ENCODE measurements at regions not wholly inside any gene's neighbourhood (a gene's known extent, or its start where the extent isn't known, plus 50 kb on each side); places are given as distances from the start of the nearest gene placed in this dataset.

- POLR2A ChIA-PET (ENCODE audit: partially characterized antibody) = no interaction called here
- Histone ChIP-seq H4K91ac (replicated peaks; ENCODE audit: insufficient read length, low read length) (no peak overlapping the region), H3K4me2 (ENCODE audit: insufficient read depth in 1 of 2, low read depth in 2 of 2, low read length in 2 of 2) (no peak overlapping the region), H4K5ac (ENCODE audit: insufficient read length, low read depth, low read length) (no peak overlapping the region), H2BK5ac (ENCODE audit: low read depth, low read length) (no peak overlapping the region), H3K36me3 (ENCODE audit: control insufficient read depth in 2 of 4, insufficient read depth in 4 of 4, low read length in 3 of 4) (no peaks in the 10 kb centered on the region), H3K79me1 (ENCODE audit: low read depth, low read length) (no peaks in the 10 kb centered on the region), H2BK12ac (ENCODE audit: low read depth, low read length) (no peak overlapping the region), H2BK120ac (replicated peaks; ENCODE audit: low read depth, low read length) (no peak overlapping the region), H3K4me3 (ENCODE audit: extremely low read depth in 1 of 4, insufficient read depth in 2 of 4, low read depth in 3 of 4, low read length in 4 of 4) (no peak overlapping the region), H3K79me2 (ENCODE audit: control insufficient read depth in 1 of 2, insufficient read depth in 2 of 2, low read length in 2 of 2) (no peaks in the 10 kb centered on the region), H3K14ac (ENCODE audit: insufficient read length) (no peak overlapping the region), H3K9me3 (ENCODE audit: insufficient read depth in 2 of 2, low read depth in 1 of 2, low read length in 1 of 2) (peaks cover 67 to 90% of the 10 kb centered on the region in 2 experiments), H3K27ac (ENCODE audit: low read depth, low read length) (no peak overlapping the region), H2AK5ac (ENCODE audit: low read depth, low read length) (no peak overlapping the region), H3K23ac (ENCODE audit: insufficient read length) (no peak overlapping the region), H4K8ac (ENCODE audit: extremely low read depth, insufficient read depth, low read length) (no peak overlapping the region), H3K4me1 (replicated peaks in 1 of 4; ENCODE audit: control insufficient read depth in 3 of 4, insufficient read depth in 4 of 4, low read length in 3 of 4) (no peaks in the 10 kb centered on the region), H2AFZ (ENCODE audit: low read length) (no peak overlapping the region), H3K23me2 (ENCODE audit: low read depth, low read length) (no peaks in the 10 kb centered on the region), H3K4ac (replicated peaks; ENCODE audit: insufficient read length, low read depth, low read length) (no peak overlapping the region), H3K56ac (replicated peaks; ENCODE audit: insufficient read length, low read depth, low read length) (no peak overlapping the region), H2BK15ac (ENCODE audit: low read length) (no peak overlapping the region), H3K18ac (ENCODE audit: extremely low read depth, low read length) (no peak overlapping the region), H3K27me3 (replicated peaks in 1 of 4; ENCODE audit: control insufficient read depth in 3 of 4, extremely low read depth in 1 of 4, insufficient read depth in 3 of 4, low read length in 3 of 4) (no peaks in the 10 kb centered on the region), H4K20me1 (replicated peaks in 1 of 2; ENCODE audit: control insufficient read depth in 1 of 2, insufficient read depth in 2 of 2, low read length in 2 of 2) (no peaks in the 10 kb centered on the region), H3K9ac (replicated peaks in 1 of 4; ENCODE audit: extremely low read depth in 1 of 4, low read depth in 3 of 4, low read length in 3 of 4) (no peak overlapping the region), H2BK20ac (ENCODE audit: low read length) (no peak overlapping the region)
- FAIRE-seq (no peak), DNase-seq (ENCODE audit: low read depth in 1 of 2, low spot score in 2 of 2) (no peak)
- CTCF ChIA-PET (ENCODE audit: partially characterized antibody) = interaction anchor here (0.6 kb wide), 1 partner anchor 34 kb away, joined by 4 read pairs; no protein-coding TSS in a partner anchor
- 78% methylated on average over 12 of the region's 14 CpGs; no CpG with 5 or more reads in 1 of the 2 experiments for WGBS, 2 experiments (ENCODE audit: extremely low coverage in 1 of 2, insufficient coverage in 1 of 2, insufficient read length in 1 of 2, insufficient replicate concordance in 2 of 2, low coverage in 1 of 2, low lambda C conversion rate in 2 of 2, missing lambda C conversion rate in 1 of 2)
- TF ChIP-seq SUZ12 (IDR thresholded peaks at IDR 0.05; ENCODE audit: low read length) (no peak), KDM5A (IDR thresholded peaks at IDR 0.05; ENCODE audit: low read length) (no peak), EZH2 (IDR thresholded peaks at IDR 0.05; ENCODE audit: low read depth, low read length, severe bottlenecking) (no peak), RFX5 (IDR thresholded peaks at IDR 0.05; ENCODE audit: borderline replicate concordance, low read depth, low read length) (no peak), EGR1 (IDR thresholded peaks at IDR 0.05; ENCODE audit: borderline replicate concordance, low read depth, low read length) (no peak), EP300 (IDR thresholded peaks at IDR 0.05; ENCODE audit: borderline replicate concordance in 1 of 2, low read depth in 2 of 2, low read length in 2 of 2) (no peak), POLR2AphosphoS5 (IDR thresholded peaks at IDR 0.05; ENCODE audit: low read depth, low read length) (no peak), BACH1 (IDR thresholded peaks at IDR 0.05; ENCODE audit: low read length) (no peak), SIRT6 (IDR thresholded peaks at IDR 0.05; ENCODE audit: low read length) (no peak), NRF1 (IDR thresholded peaks at IDR 0.05; ENCODE audit: low read depth, low read length) (no peak), GTF2F1 (IDR thresholded peaks at IDR 0.05; ENCODE audit: borderline replicate concordance, low read depth, low read length) (no peak), JUN (IDR thresholded peaks at IDR 0.05; ENCODE audit: low read depth, low read length) (no peak), POLR2A (IDR thresholded peaks at IDR 0.05; ENCODE audit: control extremely low read depth in 1 of 2, low read depth in 2 of 2, low read length in 2 of 2) (no peak)
- TF ChIP-seq, protein P1, sequence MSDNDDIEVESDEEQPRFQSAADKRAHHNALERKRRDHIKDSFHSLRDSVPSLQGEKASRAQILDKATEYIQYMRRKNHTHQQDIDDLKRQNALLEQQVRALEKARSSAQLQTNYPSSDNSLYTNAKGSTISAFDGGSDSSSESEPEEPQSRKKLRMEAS (IDR thresholded peaks at IDR 0.05) = no peak
- TF ChIP-seq, protein P2, sequence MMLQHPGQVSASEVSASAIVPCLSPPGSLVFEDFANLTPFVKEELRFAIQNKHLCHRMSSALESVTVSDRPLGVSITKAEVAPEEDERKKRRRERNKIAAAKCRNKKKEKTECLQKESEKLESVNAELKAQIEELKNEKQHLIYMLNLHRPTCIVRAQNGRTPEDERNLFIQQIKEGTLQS (IDR thresholded peaks at IDR 0.05; ENCODE audit: insufficient read depth, low read depth, low read length) = no peak
Measured at GRCh38 chr14:105847400-105847799, 321.0 kb downstream of the TMEM121 start.

Measured in H1 (cell line).